ENCODE measurements at regions not wholly inside any gene's neighbourhood (a gene's known extent, or its start where the extent isn't known, plus 50 kb on each side); places are given as distances from the start of the nearest gene placed in this dataset.

- DNase-seq, result no peak
Measured at GRCh38 chr5:121221483-121221882, 630.2 kb upstream of the FTMT start.

GRCh38 chr5:121226765-121227164 is 624.9 kb upstream of the FTMT start:
- DNase-seq, result no peak

GRCh38 chr5:121239951-121240350 is 611.7 kb upstream of the FTMT start:
- DNase-seq, result no peak

- DNase-seq, result no peak
Measured at GRCh38 chr5:121246971-121247370, 604.7 kb upstream of the FTMT start.

- no peak for DNase-seq
Measured at GRCh38 chr5:121251954-121252353, 599.7 kb upstream of the FTMT start.

- DNase-seq, result no peak
Measured at GRCh38 chr5:121257621-121258020, 594.1 kb upstream of the FTMT start.

GRCh38 chr5:121263456-121263855 is 588.2 kb upstream of the FTMT start:
- DNase-seq, result no peak

GRCh38 chr5:121264605-121265004 is 587.1 kb upstream of the FTMT start:
- no peak for DNase-seq

GRCh38 chr5:121271546-121271945 is 580.1 kb upstream of the FTMT start:
- DNase-seq, result no peak

- no peak for DNase-seq
Measured at GRCh38 chr5:121273833-121274433, 577.7 kb upstream of the FTMT start.

GRCh38 chr5:121279801-121280200 is 571.9 kb upstream of the FTMT start:
- no peak for DNase-seq

GRCh38 chr5:121285801-121286521 is 565.7 kb upstream of the FTMT start:
- no peak for DNase-seq

- no peak for DNase-seq
Measured at GRCh38 chr5:121288781-121289180, 562.9 kb upstream of the FTMT start.

GRCh38 chr5:121292664-121293063 is 559.0 kb upstream of the FTMT start:
- no peak for DNase-seq

GRCh38 chr5:121296356-121296755 is 555.3 kb upstream of the FTMT start:
- no peak for DNase-seq

GRCh38 chr5:121299153-121299552 is 552.5 kb upstream of the FTMT start:
- DNase-seq, result no peak

- DNase-seq, result no peak
Measured at GRCh38 chr5:121304838-121305237, 546.8 kb upstream of the FTMT start.

GRCh38 chr5:121313886-121314285 is 537.8 kb upstream of the FTMT start:
- DNase-seq, result no peak

- DNase-seq, result no peak
Measured at GRCh38 chr5:121315786-121316185, 535.9 kb upstream of the FTMT start.

- no peak for DNase-seq
Measured at GRCh38 chr5:121319292-121319691, 532.4 kb upstream of the FTMT start.

GRCh38 chr5:121325930-121326329 is 525.8 kb upstream of the FTMT start:
- no peak for DNase-seq

GRCh38 chr5:121350181-121350930 is 501.3 kb upstream of the FTMT start:
- no peak for DNase-seq

GRCh38 chr5:121366515-121366914 is 485.2 kb upstream of the FTMT start:
- no peak for DNase-seq

GRCh38 chr5:121373371-121373770 is 478.3 kb upstream of the FTMT start:
- DNase-seq, result no peak

Data from NCI-H1417 treated with DMSO at 0.1 percent for 48 hours (cell line).